ENCODE measurements at regions not wholly inside any gene's neighbourhood (a gene's known extent, or its start where the extent isn't known, plus 50 kb on each side); places are given as distances from the start of the nearest gene placed in this dataset.

- DNase-seq, result no peak
These were observed 278.7 kb downstream of the FIGN start for GRCh38 chr2:163456953-163457743.

DNA sequence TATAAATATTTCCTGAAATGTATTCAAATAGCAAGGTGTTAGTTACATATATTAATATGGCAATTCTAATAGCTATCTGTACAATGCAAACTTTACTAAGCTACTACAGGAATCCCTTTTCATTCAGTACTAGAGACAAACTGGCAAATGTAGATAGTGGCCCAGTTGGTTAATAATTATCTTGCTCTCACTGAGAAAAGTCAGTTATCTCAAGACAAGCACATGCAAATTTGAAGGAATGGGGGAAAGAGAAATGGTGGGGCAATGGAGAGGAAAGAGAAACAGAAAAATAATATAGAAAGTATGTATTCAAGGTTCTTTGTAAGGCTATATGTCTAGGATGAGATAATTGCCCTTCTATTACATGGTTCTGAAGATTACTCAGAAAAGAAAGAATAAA, 280.0 kb downstream of the FIGN start:
- no peak for DNase-seq

DNA sequence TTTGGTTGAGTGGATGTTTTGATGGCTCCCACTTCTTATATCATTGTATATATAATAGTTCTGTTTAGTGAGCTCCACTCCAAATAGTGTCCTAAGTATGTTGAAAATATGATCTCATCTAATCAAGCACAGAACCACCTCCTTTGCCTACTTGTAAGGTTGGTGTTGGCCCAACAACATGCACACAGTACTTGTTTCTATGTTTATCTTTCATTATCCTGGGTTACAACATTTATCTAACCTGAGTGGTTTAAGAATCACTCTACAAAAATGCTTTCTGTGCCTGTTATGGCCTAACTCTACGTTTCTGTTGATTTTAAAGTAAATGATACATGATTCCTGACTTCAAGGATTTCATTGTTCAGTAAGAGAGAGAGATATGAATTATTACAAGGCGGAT, 281.9 kb downstream of the FIGN start:
- no peak for DNase-seq

GRCh38 chr2:163441603-163442002, 294.2 kb downstream of the FIGN start:
- no peak for DNase-seq

- DNase-seq, result no peak
These were observed 298.8 kb downstream of the FIGN start for GRCh38 chr2:163436963-163437362.

DNA sequence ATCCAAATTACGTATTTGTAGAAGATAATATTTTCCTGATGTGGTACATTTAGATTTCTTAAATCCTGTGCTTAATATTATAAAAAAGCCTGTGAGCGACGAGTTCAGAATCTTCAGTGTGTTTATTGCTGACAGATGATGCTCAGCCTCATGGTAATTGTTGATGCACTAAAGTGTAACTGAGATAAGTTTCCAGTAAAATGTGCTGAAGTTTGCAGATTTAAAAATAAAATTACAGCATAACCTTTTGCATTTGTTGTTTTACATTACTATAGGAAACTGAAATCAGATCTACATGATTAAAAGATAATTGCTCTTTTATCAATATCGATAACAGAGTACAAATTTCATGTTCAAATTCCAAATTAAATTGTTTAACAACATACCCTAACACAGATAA, 307.6 kb downstream of the FIGN start:
- no peak for DNase-seq

DNA sequence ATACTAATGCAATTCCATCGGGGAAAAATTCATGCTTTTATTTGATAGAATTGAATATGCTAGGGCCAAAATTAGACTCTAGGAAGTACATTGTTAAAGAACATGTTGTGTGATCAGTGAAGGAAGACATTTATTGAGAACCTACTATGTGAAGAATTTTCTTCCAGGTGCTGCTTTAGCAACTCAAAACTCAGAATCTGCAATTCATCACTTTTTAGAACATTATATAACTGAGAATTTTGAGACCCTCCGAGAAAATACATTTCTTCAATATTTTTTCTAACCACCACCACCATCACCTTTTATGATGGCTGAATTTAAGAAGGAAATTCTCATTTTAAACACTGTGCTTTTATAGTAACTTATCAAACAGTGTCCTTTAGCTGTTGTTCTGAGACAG, 315.2 kb downstream of the FIGN start:
- DNase-seq, result no peak

- no peak for DNase-seq
These were observed 316.6 kb downstream of the FIGN start for GRCh38 chr2:163419000-163419830.

GRCh38 chr2:163417596-163418337, 318.0 kb downstream of the FIGN start:
- DNase-seq, result no peak

GRCh38 chr2:163414121-163414520, 321.7 kb downstream of the FIGN start:
- DNase-seq, result no peak

DNA sequence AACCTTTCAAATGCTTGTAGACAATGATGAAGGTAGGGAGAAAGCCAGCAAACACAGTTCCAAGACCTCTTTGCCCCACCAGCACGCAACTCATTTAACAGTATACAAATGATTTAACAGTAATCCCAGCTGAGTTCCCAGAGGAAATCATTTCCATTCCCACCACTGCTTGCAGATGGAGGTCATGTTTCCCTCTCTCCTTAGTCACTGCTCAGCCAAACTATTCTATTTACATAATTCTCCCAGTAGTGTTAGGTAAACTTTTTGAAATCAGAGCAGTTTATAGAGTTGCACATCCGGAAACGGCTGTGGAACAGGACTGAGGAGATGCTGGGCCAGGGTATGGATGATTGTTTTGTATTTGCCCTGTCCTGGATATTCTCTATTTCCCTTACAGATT, 328.5 kb downstream of the FIGN start:
- DNase-seq, result no peak

- DNase-seq, result no peak
These were observed 330.5 kb downstream of the FIGN start for GRCh38 chr2:163405298-163405697.

DNA sequence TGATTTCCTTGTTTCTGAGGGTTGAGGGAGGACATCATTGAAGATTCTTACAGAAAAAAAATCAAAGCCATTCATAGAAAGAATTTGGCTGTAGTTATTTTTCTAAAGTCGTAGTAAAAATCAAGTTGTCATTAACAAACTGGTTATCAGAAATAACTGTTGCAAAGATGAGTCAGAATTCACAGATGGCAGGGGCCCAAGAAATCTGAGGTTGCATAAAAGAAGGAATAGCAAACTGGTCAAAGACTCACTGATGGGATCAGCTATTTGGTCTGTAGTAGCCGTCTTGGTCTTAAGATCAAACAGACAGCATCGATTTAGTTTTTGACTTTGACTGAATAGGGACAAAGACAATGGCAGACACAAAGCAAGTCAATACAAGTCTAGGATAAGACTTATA, 334.3 kb downstream of the FIGN start:
- no peak for DNase-seq

DNA sequence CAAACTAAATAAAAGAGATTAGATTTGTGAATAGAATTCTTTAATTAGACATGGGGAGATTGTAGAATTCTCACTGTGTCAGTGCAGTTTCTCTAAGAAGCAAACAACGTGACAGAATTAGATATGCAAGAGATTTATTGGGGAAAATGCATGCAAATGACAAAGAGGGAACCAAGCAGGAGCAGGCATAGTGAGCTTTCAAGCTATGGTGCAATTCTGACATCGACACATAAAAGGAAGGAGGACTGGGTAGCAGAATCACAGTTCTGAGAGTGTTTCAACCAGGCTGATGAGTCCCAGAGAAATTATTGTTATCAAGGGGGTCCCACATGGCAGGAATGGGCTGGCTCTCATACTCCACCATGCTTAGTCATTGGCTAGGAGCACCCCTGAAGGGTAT, 338.4 kb downstream of the FIGN start:
- no peak for DNase-seq

DNA sequence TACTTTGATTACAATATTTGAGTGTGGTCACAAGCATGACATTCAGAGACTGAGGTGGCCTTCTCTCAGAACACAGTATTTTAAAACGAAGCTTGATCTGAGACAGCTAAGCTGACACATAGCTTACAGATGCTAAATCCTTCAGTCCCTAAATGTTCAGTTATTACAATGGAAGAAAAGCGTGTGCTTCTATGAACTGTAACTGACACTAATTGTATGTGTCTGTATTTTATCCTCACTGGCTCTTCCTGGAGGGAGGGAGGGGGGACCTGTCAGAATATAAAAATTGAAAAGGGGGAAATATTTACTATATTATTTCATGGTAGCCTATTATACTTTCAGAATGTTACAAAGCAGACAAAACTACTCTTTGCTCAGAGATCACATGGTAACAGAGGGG, 340.2 kb downstream of the FIGN start:
- DNase-seq, result no peak

DNA sequence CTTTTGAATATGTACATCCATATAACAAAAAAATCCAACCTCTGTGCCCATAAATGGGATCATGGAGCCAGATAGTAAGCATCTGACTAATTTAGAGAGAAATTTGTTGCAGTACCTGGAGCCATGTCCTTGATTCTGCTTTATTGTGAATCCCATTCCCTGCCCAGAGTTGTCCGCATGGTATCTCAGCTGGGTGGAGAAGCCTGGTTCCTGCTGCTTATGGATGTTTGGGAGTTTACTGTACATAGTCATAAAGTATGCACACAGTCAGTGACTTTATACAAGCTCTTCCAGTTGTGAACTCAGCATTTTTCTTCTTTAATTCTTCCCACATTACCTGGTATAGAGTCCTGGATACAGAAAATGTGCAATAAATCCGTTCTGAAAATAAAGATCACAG, 346.0 kb downstream of the FIGN start:
- no peak for DNase-seq

DNA sequence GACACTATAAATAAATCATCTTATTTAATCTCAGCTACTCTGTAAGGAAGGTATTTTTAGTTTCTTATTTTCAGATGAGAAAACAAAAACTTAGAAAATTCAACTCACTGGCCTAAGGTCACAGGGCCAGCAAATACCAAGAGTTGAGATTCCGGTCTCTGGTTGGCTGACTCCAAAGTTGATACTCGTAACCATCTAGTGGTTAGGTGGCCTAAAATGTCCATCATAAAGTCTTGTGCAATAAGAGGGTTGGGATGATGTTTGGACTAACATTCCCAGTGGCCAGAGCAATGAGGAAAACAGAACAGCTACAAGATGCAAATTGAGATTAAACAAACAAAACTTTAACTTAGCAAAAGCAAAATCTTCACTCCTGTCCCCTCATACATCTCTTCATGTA, 360.3 kb downstream of the FIGN start:
- no peak for DNase-seq

DNA sequence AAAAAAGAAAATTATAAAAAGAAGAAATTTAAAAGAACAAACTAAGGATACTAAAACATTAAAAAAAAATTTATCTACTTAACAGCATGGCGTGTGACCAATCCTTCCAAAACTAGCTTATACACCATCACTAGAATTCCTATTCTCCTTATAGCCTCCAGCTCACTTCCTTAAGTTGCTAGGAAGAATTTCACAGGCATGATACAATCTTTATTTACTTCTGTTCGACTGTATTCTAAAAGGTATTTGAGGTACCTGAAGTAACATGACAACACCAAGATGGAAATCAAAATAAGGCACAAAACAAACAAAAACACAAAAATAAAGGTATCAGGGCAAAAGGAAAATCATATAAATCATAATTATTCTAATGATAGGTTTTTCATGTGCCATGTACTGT, 360.7 kb downstream of the FIGN start:
- DNase-seq, result no peak

DNA sequence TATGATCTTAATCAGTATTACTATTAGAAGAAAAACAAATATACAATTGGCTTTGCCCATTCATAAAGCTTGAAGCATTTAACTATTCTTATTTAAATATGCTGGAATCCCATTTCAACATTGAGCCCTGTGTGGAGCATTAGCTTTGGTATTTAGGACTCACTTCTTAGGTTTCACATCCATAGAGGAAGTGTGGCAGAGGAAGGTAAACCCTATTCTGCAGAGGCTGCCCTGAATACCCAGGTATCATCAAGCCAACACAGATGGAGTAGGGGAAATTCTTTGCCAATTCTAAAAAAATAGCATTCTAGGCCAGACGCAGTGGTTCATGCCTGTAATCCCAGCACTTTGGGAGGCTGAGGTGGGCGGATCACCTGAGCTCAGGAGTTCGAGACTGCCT, 361.5 kb downstream of the FIGN start:
- DNase-seq, result no peak

DNA sequence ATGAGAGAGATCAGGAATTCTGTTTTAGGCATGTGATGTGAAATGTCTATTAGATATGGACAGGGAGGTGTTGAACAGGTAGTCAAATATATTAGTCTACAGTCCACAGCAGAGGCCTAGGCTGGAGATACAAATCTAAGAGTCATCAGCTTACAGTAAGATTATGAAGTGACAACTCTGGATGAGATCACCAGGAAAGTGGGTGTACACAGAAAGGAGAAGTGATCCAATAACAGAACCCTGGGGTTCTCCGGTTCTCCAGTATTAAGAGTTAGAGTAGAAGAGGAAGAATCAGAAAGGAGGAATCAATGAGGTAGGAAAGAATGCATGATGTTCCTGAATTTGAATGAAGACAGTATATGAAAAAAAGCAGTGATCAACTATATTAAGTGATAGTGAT, 362.3 kb downstream of the FIGN start:
- DNase-seq, result no peak

GRCh38 chr2:163370169-163370886, 365.5 kb downstream of the FIGN start:
- DNase-seq, result no peak

DNA sequence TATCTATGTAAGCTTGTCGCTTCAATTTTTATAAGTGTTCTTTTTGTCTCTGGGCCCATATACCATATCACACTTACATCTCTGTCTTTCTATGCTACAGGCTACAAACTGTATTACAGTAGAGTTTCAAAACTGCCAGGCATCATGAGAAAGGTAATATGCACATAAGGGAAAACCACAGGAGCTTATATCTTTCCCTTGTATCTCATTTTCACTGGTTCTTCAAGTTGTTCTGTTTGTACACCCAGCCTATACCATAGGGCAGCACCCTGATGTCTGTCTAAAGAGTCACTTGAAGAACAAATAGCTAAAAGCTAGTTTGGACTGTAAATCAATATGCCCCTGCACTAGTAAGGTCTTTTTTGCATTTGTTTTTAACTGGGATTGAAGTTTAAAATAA, 366.7 kb downstream of the FIGN start:
- no peak for DNase-seq

- DNase-seq, result no peak
These were observed 367.2 kb downstream of the FIGN start for GRCh38 chr2:163368655-163369054.

All from T-helper 2 cell (primary cell).